ENCODE measurements at regions not wholly inside any gene's neighbourhood (a gene's known extent, or its start where the extent isn't known, plus 50 kb on each side); places are given as distances from the start of the nearest gene placed in this dataset.

GRCh38 chr12:125742413-125742812, 677.2 kb downstream of the AACS start:
- TF ChIP-seq NRF1 (IDR thresholded peaks at IDR 0.05; ENCODE audit: low read depth, low read length) = no peak
- TF ChIP-seq POLR2AphosphoS5 (IDR thresholded peaks at IDR 0.05; ENCODE audit: low read depth, low read length) = no peak
- no peak for TF ChIP-seq CTCF (IDR thresholded peaks at IDR 0.05; ENCODE audit: control extremely low read depth in 1 of 3, insufficient read depth in 1 of 3, low read depth in 1 of 3, low read length in 3 of 3)
- no peak for TF ChIP-seq MAFK (IDR thresholded peaks at IDR 0.05; ENCODE audit: low read depth, low read length)
- TF ChIP-seq MAX (IDR thresholded peaks at IDR 0.05) = no peak
- TF ChIP-seq EP300 (IDR thresholded peaks at IDR 0.05; ENCODE audit: borderline replicate concordance in 1 of 2, low read depth in 2 of 2, low read length in 2 of 2) = no peak
- TF ChIP-seq KDM1A (IDR thresholded peaks at IDR 0.05; ENCODE audit: borderline replicate concordance, low read length) = no peak
- no peak for TF ChIP-seq CHD2 (IDR thresholded peaks at IDR 0.05; ENCODE audit: low read length)
- TF ChIP-seq ATF2 (IDR thresholded peaks at IDR 0.05; ENCODE audit: low read length) = no peak
- TF ChIP-seq EZH2 (IDR thresholded peaks at IDR 0.05; ENCODE audit: low read depth, low read length, severe bottlenecking) = no peak
- no peak for TF ChIP-seq RNF2 (IDR thresholded peaks at IDR 0.05; ENCODE audit: borderline replicate concordance, low read depth, low read length, missing control alignments, poor library complexity, severe bottlenecking)
